CD4-positive, alpha-beta T cell treated with Interleukin-12 subunit alpha and Interleukin-12 subunit beta, for 1 hour (primary cell): ENCODE measurements at regions not wholly inside any gene's neighbourhood (a gene's known extent, or its start where the extent isn't known, plus 50 kb on each side); places are given as distances from the start of the nearest gene placed in this dataset.

Experiments used
- DNase-seq: peaks from one replicate; pipeline ENCODE4 v3.0.0-alpha.2; 2020

DNA sequence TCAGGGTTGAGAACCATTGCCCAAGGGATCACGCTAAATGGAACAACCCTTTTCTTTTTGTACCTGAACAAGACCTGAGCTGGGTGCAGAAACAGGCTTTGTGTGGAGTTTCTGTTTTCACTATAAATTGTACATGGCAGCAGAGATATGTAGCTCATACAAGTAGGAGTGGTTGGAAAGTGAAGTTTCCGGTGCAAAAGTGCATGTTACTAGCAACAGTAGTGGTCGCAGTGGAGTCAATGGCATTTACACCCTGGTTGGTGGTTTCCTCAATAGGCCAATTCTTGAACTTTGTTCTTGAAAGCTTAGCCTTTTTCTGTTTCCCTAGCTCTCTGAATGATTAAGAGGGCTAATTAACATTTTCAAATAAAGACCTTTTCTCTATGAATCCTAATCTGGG lies 170.7 kb downstream of the NEBL start:
- DNase-seq: no peak

- DNase-seq: no peak
Observed at GRCh38 chr10:20714979-20715378, 182.1 kb downstream of the NEBL start.

- no peak for DNase-seq
Observed at GRCh38 chr10:20714518-20714917, 182.6 kb downstream of the NEBL start.

- DNase-seq: no peak
Observed at GRCh38 chr10:20713420-20713819, 183.7 kb downstream of the NEBL start.

DNA sequence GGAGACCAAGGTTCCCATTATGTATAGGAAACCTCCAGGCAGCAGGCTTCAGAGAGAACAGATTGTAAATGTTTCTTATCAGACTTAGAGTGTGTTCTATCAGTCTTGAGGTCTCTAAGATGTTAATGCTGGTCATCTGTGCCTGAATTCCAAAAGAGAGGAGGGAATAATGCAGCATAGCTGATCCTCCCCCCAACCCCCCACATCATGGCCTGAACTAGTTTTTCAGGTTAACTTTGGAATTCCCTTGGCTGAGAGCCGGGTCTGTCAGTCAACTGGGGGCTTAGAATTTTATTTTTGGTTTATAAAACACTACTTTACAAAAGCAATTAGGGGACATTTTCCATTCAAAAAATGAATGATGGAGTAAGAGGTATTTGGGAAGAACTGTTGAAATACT lies 184.3 kb downstream of the NEBL start:
- DNase-seq: no peak

DNA sequence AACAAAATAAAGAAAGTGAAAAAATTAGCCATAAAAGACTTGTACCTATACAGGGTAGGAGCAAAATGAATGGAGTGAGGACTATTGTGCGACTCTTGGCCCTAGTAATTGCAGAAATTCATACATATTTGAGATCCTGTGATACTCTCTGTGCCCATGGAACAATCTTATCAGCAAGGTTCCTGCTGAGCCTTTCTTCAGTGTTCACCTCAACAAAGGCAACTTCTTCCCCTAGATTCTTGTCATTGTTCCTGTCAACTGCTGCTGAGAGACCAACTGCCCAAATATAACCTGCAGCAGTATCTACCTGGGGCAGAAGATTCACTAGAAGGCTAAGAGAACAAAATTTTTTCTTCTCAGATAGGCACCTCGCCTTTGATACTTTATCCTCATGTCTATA lies 187.4 kb downstream of the NEBL start:
- DNase-seq: no peak

DNA sequence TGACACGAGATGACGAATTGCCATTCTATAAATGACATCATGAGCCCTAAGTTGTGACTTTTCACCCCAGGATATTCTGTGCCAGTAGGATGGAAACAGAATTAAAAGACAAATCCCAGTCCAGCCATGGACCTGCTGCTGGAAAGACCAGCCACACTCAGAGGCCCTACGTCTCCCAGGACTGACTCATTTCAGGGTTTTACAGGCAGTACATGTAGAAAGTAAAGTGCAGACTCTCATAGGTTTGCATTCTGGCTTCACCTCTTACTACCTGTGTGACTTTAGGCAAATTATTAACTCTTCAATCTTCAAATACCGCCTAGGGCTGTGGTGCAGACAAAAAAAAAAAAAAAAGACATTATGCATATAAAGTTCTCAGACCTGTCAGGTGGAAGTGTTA lies 188.8 kb downstream of the NEBL start:
- no peak for DNase-seq

DNA sequence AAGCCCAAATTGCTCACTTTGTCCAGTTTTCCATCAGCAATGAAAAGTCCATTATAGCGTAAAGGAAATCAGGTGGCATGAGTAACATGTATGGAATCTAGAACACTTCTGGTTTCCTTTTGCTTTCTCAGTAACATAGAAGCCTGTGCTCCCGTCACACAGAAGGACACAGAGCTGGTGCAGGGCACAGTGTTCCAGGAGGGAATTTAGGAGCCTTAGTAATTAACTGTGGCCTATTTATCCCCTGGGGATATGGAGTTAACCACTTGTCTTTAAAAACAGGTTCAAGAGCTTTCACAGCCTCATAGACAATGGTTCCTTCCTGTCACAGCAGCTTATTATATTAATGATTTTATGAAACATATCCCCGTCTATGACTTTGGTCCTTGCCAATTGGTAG lies 189.9 kb downstream of the NEBL start:
- DNase-seq: no peak

DNA sequence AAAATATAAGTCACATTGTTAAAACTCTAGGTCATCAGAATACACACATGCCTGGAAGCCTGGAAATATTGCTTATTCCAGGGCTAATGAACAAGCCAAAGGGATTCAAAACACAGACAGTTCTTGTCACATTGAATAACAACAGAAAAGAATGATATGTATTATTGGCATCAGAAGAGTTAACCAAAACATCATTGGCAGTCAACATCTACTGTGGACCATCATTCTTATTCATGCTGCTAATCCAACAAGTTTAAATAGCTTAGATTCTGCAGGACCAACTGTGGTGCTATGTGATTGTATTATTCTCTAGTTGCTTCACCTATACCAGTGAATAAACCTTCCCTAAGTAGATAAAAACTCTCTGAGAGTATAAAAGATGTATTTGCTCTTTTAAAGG lies 198.3 kb downstream of the NEBL start:
- DNase-seq: no peak

- no peak for DNase-seq
Observed at GRCh38 chr10:20694296-20694695, 202.8 kb downstream of the NEBL start.

DNA sequence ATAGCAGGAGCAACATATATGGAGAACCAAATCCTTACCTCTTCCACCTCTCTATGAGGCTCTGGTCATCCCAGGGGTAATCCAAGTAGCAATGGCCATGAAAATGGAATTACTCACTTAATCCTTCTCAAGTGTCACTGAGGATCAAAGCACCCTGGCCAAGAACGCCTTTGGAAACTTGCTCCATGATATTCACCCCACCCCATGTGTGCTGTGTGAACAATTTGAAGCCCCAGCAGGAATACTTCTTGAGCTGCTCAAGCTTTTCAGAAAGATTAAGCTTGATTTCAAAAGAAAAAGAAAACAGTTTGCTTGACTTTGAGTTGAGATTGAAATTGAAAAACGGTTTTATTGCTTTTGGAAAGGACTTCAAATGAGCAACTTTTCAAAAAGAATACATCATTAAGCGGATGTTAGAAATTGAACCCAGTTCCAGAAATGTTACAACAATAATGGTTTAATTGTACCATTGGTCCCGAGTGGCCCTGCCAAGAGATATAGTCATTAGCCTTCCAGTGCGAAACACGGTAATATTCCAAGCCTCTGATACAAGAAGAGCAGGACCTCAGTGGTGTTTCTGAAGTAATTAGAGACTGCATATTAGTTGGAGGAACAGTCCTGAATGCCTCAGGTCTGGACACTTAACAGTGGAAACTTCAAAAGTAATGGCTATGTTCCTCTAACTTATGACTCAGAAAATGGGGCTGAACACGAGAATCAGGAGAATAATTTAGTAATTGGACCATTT lies 208.1 kb downstream of the NEBL start:
- DNase-seq: no peak

GRCh38 chr10:20686015-20686635 lies 211.0 kb downstream of the NEBL start:
- DNase-seq: no peak

GRCh38 chr10:20685462-20685861 lies 211.6 kb downstream of the NEBL start:
- DNase-seq: no peak

DNA sequence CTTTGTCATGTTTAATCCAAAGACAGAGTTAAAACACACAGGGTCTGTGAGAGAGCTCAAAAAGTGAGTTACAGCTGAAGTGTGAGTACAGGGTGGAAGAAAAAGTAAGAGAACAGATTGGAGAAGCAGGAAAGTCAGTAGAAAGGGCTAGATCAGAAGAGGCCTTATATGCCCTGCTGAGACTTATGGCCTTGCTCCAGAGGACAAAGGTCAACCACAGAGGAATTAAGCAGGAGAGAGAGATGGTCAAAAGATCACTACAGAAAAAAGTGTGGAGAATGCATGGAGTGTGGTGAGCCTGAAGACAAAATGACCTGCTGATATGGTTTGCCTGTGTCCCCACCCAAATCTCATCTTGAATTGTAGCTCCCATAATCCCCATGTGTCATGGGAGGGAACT lies 213.8 kb downstream of the NEBL start:
- no peak for DNase-seq

- DNase-seq: no peak
Observed at GRCh38 chr10:20682782-20683181, 214.3 kb downstream of the NEBL start.

- no peak for DNase-seq
Observed at GRCh38 chr10:20677340-20677739, 219.8 kb downstream of the NEBL start.

DNA sequence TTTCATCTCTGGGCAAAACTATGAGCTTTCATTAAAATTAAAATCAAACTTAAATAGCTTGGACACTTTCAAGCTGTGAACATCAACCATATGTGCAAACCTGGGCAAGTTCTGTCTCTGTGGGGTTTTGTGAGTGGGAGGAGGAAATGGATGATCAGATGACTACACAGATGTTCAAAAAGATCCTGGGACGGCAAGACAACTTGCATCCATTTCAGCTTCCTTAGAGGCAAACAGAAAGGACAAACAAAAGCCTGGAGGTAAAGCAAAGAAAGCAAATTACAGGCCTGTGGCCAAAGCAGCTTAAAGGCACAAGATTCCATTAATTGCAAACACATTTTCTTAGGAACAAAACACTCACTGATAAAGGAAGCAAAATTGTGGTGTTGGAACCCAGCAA lies 222.2 kb downstream of the NEBL start:
- no peak for DNase-seq

DNA sequence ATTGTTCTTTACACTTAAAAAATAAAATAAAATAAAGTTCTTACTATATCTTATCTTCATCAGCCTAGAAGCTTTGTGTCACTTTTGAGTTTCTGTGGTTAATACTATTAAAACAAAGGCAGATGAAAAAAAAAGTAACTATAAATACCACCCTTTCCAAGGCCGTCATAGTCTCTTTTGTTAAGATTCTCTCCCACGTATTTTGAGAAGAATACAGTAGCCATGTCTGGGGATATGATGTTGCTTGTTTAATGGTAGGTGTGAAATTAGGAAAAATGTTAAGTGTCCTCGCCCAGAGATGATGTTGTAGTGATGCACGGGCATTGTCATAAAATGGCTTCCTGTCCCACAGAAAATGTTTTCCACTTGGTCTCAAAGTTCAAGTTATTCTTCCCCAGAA lies 223.9 kb downstream of the NEBL start:
- no peak for DNase-seq

DNA sequence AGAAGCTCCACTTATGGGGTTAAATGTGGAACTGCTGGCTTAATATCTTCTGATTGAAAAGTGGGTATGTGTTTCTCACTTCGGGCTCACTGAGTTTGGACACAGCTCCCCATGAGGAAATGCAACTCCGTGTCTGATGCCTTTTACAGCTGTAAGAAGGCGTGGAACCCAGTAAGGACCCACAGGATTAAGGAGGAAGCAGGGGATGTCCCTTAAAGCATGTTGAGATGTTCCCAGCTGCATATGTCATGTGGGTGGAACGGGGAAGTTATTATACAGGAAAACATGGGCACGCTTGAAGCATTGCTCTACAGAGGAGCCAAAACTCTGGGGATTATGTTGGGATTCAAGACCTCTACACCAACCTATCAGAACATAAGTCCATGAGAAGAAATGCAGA lies 224.4 kb downstream of the NEBL start:
- no peak for DNase-seq

DNA sequence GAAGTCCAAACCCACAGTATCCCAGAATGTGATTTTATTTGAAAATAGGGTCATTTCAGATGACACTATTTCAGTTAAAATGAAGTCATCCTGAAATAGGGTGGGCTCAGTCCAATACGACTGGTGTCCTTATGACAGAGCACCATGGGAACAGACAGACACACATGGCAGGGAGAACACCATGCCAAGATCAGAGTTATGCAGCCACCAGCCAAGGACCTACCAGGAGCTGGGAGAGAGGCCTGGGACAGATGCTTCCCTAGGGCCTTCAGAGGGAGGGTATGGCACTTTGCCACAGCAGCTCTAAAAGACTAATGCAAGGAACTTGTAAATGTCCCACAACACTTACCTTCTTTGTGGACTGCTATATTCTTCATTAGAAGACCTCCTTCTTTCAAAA lies 226.5 kb downstream of the NEBL start:
- no peak for DNase-seq

GRCh38 chr10:20668985-20669384 lies 228.1 kb downstream of the NEBL start:
- no peak for DNase-seq

- no peak for DNase-seq
Observed at GRCh38 chr10:20662742-20663141, 234.4 kb downstream of the NEBL start.

DNA sequence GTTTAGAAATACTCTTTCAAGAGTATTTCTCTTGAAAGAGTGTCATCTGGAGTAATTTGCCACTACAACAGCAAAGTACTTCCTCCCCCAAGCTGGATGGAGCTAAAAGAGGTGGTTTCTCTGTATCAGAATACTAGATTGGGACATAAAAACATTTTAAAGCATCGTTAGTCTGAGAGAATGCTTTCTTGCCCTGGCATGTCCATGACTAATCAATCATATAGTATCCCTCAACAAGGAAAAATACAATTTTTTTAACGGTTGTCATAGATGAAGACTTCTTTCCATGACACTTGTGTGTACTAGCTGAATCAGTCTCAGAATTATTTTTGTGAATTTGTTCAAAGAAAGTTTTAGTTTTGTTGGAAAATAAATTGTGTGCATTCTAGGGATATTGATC lies 237.9 kb downstream of the NEBL start:
- no peak for DNase-seq

DNA sequence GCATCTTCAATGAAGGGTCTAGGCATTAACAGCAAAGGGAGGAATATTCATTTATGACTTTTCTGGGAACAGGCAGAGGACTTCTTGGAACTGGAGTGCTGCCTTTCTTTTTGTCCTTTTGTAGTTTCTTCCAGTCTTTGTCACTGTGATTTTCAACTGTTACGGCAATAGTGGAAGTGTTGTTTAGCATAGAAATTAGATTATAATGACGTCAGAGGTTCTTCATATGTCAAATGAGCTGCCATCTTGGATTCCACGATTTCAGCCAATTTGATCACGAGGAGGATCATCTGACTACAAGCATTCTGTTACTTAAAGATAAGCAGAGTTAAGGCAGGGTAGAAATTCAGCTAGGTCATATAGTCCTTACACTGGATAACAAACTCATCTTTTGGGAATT lies 239.0 kb downstream of the NEBL start:
- DNase-seq: no peak

DNA sequence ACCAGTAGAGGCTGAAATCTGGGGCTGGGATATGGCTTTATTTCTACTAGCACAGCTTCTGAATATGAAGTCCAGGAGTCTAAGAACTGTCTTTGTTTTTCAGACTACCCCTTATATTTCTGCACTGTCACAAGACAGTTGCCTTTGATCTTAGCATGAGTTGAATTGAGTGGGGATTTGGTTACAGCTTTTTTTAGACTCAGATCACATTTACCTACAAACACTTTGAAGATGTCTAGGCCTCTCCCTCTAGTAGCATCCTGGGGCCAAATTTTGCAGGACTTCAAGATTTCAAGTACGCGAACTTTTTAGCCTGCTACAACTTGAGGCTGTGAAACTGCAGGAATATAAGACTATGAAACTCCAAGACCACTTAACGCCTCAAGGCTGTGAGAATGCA lies 240.2 kb downstream of the NEBL start:
- no peak for DNase-seq
